HFFc6 (cell line): ENCODE measurements at regions not wholly inside any gene's neighbourhood (a gene's known extent, or its start where the extent isn't known, plus 50 kb on each side); places are given as distances from the start of the nearest gene placed in this dataset.

Experiments
- DNase-seq: peaks from one replicate; pipeline ENCODE4 v3.0.0-alpha.2; 2018
- H3K27ac Mint-ChIP-seq: 2 replicates; pipeline ENCODE4 v1.8.0; 2020; ENCODE audit warnings: mild to moderate bottlenecking, mixed read lengths
- H3K27me3 Mint-ChIP-seq: 2 replicates; pipeline ENCODE4 v1.8.0; 2021; ENCODE audit warnings: mild to moderate bottlenecking, moderate library complexity, mixed read lengths; ENCODE audit not compliant: insufficient read depth
- H3K36me3 Mint-ChIP-seq: 2 replicates; pipeline ENCODE4 v1.8.0; 2021; ENCODE audit warnings: low read depth, mixed read lengths
- H3K4me1 Mint-ChIP-seq: 2 replicates; pipeline ENCODE4 v1.8.0; 2020; ENCODE audit warnings: low read depth, mixed read lengths
- H3K4me3 Mint-ChIP-seq: 2 replicates; pipeline ENCODE4 v1.8.0; 2020; ENCODE audit warnings: mild to moderate bottlenecking, moderate library complexity, mixed read lengths
- H3K9me3 Mint-ChIP-seq: 2 replicates; pipeline ENCODE4 v1.8.0; 2020; ENCODE audit warnings: mild to moderate bottlenecking, mixed read lengths
- CTCF ChIP-seq: fragments of 200-600 bp; sonication (generic); IDR thresholded peaks from 2 replicates; pipeline ENCODE4 v1.5.0; 2021; ENCODE audit warnings: antibody characterized with exemption, mild to moderate bottlenecking

- Mint-ChIP-seq H3K36me3 (no peaks in the 10 kb centered on the region), H3K4me3 (no peak overlapping the region), H3K4me1 (peaks cover 47% of the 10 kb centered on the region), H3K27ac (no peak overlapping the region), H3K27me3 (no peaks in the 10 kb centered on the region), H3K9me3 (no peaks in the 10 kb centered on the region)
- no peak for TF ChIP-seq CTCF
- DNase-seq: no peak
These were observed 311.0 kb upstream of the FLRT2 start for GRCh38 chr14:85218982-85219381.

GRCh38 chr14:85221832-85222231, 308.1 kb upstream of the FLRT2 start:
- DNase-seq: no peak
- no peak overlapping the region for H3K4me3 Mint-ChIP-seq
- H3K27ac Mint-ChIP-seq: no peak overlapping the region
- no peaks in the 10 kb centered on the region for H3K36me3 Mint-ChIP-seq
- H3K27me3 Mint-ChIP-seq: no peaks in the 10 kb centered on the region
- no peaks in the 10 kb centered on the region for H3K9me3 Mint-ChIP-seq
- TF ChIP-seq CTCF: no peak
- peaks cover 27% of the 10 kb centered on the region for H3K4me1 Mint-ChIP-seq

- Mint-ChIP-seq H3K27me3 (no peaks in the 10 kb centered on the region), H3K4me3 (no peak overlapping the region), H3K9me3 (no peaks in the 10 kb centered on the region), H3K36me3 (no peaks in the 10 kb centered on the region), H3K27ac (no peak overlapping the region), H3K4me1 (peaks cover 22% of the 10 kb centered on the region)
- DNase-seq: no peak
- no peak for TF ChIP-seq CTCF
These were observed 307.6 kb upstream of the FLRT2 start for GRCh38 chr14:85222341-85222740.

- Mint-ChIP-seq H3K9me3 (no peaks in the 10 kb centered on the region), H3K4me3 (no peak overlapping the region), H3K4me1 (peaks cover 15% of the 10 kb centered on the region), H3K27me3 (no peaks in the 10 kb centered on the region), H3K27ac (no peak overlapping the region), H3K36me3 (no peaks in the 10 kb centered on the region)
- TF ChIP-seq CTCF: no peak
- no peak for DNase-seq
These were observed 306.3 kb upstream of the FLRT2 start for GRCh38 chr14:85223667-85224066.

GRCh38 chr14:85224241-85224640, 305.7 kb upstream of the FLRT2 start:
- Mint-ChIP-seq H3K27ac (no peak overlapping the region), H3K9me3 (no peaks in the 10 kb centered on the region), H3K4me3 (no peak overlapping the region), H3K27me3 (no peaks in the 10 kb centered on the region), H3K4me1 (peaks cover 21% of the 10 kb centered on the region), H3K36me3 (no peaks in the 10 kb centered on the region)
- no peak for TF ChIP-seq CTCF
- DNase-seq: no peak

- Mint-ChIP-seq H3K27me3 (no peaks in the 10 kb centered on the region), H3K4me3 (peak overlapping the region; percentile 75), H3K9me3 (no peaks in the 10 kb centered on the region), H3K36me3 (0 out of 2 replicates have a peak, but pooled peaks cover 4% of the 10 kb centered on the region), H3K4me1 (peaks cover 42% of the 10 kb centered on the region), H3K27ac (peak overlapping the region; percentile 73)
- no peak for TF ChIP-seq CTCF
- peak; percentile 90 for DNase-seq
These were observed 296.2 kb upstream of the FLRT2 start for GRCh38 chr14:85233756-85234155.
